ENCODE measurements at regions not wholly inside any gene's neighbourhood (a gene's known extent, or its start where the extent isn't known, plus 50 kb on each side); places are given as distances from the start of the nearest gene placed in this dataset.

DNA sequence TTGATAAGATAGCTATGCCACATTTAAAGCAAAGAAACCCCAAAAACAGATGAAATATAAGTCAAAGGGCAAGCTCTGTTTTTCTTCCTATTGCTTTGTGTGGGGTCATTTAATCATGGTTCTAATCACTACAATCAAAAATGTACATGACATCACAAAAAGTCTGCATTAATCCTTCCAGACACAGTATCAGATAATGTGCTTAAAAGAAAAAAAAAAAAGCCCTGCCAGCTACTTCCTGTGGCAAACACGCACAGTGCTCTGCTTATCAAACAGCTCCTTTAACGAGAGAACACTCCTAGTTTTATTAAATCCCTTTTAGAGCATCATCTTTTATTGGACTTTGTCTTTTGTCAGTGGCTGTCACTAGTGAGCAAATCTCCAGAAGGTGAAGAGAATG is 1005.8 kb downstream of the GATA3 start:
- TF ChIP-seq, protein P1, sequence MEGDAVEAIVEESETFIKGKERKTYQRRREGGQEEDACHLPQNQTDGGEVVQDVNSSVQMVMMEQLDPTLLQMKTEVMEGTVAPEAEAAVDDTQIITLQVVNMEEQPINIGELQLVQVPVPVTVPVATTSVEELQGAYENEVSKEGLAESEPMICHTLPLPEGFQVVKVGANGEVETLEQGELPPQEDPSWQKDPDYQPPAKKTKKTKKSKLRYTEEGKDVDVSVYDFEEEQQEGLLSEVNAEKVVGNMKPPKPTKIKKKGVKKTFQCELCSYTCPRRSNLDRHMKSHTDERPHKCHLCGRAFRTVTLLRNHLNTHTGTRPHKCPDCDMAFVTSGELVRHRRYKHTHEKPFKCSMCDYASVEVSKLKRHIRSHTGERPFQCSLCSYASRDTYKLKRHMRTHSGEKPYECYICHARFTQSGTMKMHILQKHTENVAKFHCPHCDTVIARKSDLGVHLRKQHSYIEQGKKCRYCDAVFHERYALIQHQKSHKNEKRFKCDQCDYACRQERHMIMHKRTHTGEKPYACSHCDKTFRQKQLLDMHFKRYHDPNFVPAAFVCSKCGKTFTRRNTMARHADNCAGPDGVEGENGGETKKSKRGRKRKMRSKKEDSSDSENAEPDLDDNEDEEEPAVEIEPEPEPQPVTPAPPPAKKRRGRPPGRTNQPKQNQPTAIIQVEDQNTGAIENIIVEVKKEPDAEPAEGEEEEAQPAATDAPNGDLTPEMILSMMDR (optimal IDR thresholded peaks at IDR 0.05 in 1 of 3, IDR thresholded peaks at IDR 0.05 in 1 of 3, conservative IDR thresholded peaks at IDR 0.05 in 1 of 3; ENCODE audit: extremely low read depth in 1 of 3, insufficient read depth in 2 of 3, low read length in 3 of 3), result no peak
- no peak for TF ChIP-seq EZH2 (IDR thresholded peaks at IDR 0.05; ENCODE audit: low read length)
